Left lobe of liver (tissue), 2 donors: ENCODE measurements at regions not wholly inside any gene's neighbourhood (a gene's known extent, or its start where the extent isn't known, plus 50 kb on each side); places are given as distances from the start of the nearest gene placed in this dataset.
"Not testable (repeated sequence)": the region's sequence is repeated elsewhere in the genome, so short reads cannot be mapped to it uniquely, and the experiment has no call there.

ENCODE experiments used
- ATAC-seq: fragments of 200-7000 bp; cut with Tn5 transposase; one replicate; pipeline ENCODE4 v1.9.1; 2020; ENCODE audit warnings: mild to moderate bottlenecking, moderate library complexity
- DNase-seq: peaks from one replicate; pipeline ENCODE4 v3.0.0-alpha.2; 2020; ENCODE audit warnings: low spot score
- donor health status: DM: no; HTN: no; CAD: no; lungs with moderate emphysema.
- donor health status: DM: no; HTN: yes; CAD: no.

DNA sequence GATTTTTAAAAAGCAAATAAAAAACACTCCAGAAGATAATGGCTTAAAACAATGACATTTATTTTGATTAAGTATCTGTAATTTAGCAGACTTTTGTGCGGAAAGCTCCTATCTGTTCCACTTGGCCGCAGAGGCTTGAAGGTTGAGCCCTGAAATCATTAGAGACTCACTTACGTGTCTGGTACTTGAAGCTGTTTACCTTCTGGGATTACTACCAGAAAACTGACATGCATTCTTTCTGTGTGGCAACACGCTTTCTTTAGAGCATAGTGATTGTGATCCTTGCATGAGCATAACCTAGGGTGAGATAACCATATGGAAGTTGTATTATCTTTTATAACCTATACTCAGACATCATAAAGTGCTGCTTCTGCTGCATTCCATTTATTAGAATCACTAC lies 298.5 kb downstream of the SI start:
- no peak for DNase-seq
- no peak for ATAC-seq

DNA sequence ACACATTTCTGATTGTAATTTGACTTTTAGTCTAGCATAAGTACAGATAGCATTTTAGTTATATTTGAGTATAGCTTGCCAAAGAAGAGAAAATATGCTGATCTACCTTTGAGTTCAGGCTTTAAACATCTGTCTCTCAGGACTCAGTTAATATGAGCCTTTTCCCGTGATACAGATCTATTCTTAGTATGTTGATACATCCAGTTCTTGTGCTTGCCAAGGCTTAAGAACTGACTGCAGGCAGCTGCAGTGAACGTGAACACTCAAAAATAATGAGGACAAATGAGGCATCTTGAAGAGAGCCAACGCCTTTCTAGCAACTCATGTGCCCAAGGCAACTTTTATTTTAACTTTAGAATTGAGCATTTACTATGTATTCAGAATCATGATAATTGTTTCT lies 325.5 kb downstream of the SI start:
- ATAC-seq (no peak), DNase-seq (no peak)

DNA sequence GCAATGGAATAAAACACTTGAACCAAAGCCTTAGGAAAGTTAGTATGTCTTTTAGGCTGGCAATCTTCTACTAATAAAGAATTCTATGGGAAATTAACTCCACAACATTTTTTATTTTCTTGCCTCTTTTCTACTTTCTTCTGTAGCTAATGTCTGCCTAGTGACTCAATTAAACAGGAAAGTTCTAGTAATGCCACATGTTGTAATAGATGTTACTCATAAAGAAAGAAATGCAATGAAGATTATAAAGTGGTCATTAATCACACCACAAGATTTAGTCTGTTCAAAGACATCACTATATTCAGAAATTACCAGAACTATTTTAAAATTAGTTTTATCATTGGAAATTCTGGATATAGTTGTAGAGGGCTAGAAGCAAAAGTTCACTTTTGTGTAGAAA lies 329.7 kb downstream of the SI start:
- no peak for DNase-seq
- ATAC-seq: no peak

DNA sequence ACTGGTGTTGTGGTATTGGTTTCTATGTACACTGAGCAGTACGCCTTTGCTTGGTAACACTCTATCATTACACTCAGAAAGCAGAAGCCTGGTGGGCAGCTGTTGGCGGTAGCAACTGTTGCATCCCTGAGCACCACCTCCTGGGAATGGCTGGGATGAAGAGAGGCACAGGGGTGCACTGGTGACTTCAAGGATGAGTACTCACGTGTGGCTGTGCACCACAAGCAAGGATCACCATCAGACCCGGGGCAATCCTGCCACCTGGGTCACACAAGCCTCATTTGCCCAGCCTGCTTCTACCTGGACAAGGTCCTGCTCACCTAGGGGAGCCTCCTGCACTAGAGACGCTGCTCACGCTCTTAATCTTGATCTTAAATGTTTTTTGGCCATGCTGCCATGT lies 336.4 kb downstream of the SI start:
- DNase-seq: no peak
- no peak for ATAC-seq

DNA sequence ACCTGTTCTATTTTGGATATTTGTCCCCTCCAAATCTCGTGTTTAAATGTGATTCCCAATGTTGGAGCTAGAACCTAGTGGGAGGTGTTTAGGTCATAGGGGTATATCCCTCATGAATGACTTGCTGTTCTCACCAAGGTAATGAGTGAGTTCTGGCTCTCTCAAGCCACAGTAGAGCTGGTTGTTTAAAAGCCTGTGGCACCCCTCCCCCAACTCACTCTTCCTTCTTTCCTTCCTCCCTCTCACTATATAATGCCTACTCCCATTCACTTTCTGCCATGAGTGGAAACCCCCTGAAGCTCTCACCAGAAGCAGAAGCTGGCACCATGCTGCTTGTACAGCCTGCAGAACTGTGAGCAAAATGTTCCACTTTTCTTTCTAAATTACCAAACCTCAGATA lies 341.1 kb downstream of the SI start:
- DNase-seq (no peak), ATAC-seq (no peak)

DNA sequence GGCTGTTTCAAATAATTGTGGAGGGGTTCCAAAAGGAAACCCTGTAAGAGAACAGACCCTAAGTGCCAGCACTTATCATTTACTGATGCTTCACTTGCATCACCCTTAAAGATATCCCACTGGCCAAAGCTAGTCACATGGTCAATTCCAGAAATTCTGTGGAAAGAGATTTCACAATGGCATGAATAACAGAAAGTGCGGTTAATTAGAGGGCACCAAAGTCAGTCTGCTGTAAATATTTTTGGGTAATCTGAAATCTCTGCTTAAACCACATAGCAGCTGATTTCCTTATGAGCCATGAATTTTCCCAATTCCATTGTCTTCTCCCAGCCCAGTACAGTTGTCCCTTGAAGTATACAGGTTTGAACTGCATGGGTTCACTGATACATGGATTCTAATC lies 346.1 kb downstream of the SI start:
- no peak for DNase-seq
- ATAC-seq: no peak

DNA sequence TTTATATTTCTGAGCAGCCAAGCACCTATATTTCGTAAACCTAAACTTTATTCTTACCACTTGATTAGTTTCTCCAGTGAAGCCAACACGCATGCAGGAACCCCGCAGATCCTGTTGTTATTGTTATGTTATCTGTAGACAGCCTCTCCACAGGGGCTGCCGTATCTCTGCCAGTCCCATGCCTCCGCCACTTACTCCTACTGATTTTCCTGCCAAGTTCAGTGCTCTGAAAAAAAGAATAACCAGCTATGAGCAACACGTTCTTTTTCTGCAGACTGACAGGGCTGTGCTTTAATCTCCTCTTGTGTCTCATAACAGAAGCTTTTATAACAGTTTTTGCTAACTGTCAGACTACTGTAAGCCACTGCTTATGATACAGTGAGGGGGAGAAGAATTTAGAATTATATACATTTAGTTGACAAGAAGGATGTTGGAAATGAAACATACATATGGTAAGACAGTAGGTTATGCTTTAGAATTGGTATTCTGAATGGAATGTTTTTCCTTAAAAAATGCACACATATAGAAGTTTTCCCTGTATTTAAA lies 347.4 kb downstream of the SI start:
- DNase-seq (no peak), ATAC-seq (no peak)

DNA sequence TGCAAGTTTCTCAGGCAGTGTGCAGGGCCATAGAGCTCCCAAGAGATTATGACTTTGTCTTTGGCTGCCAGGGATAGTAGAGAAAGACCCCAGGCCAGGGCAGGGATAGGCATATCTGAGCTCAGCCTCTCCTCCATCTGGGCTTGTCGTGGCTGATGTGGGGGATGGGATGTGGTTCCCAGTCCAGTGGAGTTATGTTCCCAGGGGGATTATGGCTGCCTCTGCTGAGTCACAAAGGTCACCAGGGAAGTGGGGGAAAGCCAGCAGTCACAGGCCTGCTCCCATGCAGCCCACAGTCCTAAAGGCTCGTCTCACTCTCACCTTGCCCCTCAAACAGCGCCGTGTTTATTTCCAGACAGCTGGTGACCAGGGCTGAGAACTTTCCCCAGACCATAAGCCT lies 354.9 kb downstream of the SI start:
- ATAC-seq: no peak
- DNase-seq: no peak

DNA sequence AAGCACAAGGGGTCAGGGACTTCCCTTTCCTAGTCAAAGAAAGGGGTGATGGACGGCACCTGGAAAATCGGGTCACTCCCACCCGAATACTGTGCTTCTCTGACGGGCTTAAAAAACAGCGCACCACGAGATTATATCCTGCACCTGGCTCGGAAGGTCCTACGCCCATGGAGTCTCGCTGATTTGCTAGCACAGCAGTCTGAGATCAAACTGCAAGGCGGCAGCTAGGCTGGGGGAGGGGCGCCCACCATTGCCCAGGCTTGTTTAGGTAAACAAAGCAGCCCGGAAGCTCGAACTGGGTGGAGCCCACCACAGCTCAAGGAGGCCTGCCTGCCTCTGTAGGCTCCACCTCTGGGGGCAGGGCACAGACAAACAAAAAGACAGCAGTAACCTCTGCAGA lies 375.5 kb downstream of the SI start:
- not testable (repeated sequence) for DNase-seq

DNA sequence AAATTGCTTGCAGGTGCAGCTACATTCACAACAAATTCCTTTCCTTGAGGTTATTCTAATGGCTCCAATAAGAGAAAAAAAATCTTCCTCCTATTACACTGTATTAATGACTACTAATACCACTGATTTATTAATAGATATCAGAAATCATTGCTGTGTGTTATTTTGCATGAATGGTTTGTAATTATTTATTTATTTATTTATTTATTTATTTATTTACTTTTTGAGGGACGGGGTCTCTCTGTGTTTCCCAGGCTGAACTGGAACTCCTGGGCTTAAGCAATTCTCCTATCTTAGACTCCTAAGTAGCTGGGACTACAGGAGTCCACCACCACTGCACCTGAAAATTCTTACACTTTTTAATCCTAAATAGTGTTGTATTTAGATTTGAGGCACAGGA lies 390.4 kb downstream of the SI start:
- ATAC-seq: no peak
- DNase-seq: no peak

More for the DNA sequence above, 375.5 kb downstream of the SI start:
- ATAC-seq: not testable (repeated sequence)

DNA sequence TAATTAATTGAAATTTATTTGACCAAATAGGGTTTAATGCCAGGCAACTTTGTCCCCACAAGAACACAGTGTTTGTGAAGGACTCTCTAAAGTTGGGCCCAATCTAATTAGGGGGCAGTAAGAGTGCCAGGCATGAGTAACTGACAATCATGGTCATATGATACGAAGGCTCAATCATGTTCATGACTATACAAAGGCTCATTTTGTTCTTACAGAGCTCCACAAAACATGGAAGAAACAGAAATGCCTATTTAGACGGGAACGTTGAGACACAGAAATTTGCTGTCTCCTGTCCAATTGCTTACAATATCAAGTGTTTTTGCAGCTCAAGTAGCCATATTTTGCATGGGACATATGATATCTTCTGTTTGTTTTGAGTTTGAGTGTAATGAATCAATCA lies 391.1 kb downstream of the SI start:
- DNase-seq: no peak
- ATAC-seq: no peak

DNA sequence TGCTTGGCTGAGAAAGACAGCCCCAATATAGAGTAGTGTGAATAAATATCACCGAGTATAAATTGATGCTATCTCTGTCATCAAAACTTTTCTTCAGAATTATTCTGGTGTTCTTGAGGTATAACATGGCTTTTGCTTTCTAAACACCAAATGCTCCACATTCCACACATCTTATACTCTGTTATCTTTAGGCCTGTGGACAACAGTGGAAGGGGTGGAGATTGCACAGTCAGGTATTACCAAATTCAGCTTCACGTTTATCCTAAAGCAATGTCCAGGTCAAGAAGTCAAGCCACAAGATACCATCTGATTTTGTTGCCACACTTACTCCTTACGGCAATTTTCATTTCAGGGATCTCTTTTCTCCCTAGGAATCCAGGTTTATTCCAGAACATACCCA lies 394.8 kb downstream of the SI start:
- DNase-seq (no peak), ATAC-seq (no peak)

DNA sequence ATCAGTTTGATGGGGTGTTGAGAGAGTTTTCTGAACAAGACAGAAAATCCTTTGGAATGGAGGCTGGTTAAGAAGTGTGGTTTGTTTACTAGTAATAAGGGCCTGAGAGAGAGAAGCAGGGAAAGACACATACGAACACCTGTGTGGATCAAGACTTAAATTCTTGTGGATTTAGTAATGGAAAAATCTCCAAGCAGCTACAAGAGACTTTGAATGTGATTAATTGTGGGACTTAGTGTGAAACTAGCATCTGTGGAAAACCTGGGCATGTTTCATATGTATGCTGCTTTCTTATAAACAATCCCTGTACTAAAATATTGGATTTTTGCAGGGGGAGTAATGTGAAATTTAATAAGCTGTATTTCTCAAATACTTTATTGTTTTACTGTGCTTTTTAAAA lies 399.1 kb downstream of the SI start:
- DNase-seq: no peak
- no peak for ATAC-seq

DNA sequence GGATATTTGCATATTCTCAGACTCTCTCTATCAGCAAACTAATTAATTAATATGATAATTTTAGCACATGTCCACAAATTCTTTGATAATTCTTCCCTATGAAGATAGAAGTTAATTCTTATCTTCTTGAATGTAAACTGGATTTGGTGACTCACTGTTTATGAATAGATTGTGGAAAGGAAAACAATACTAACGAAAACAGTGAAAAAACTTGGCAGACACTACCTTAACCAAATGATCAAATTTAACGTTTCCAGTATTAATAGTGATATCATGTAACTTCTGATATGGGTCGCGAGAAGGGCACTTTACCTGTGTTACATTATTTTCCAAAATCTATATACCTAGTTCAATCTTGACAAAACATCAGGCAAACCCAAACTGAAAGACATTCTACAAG lies 401.0 kb downstream of the SI start:
- DNase-seq (no peak), ATAC-seq (no peak)

DNA sequence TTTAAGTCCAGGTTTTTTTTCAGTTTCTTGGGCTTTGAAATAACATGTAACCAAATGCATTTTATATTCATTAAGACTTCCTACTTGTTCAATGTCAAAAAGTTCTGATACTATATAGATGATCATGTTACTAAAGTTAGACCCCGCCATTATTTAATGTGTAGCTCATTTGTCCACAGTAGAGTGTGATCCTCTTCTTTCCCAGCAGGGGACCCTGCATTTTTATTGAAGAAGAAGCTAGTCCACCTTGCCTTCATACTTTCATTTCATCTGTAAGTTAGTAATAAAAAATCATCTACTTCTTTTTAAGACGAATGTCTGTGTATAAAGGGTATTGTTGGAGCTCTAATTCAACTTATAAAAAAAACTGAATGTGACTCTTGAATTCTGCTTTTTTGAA lies 404.6 kb downstream of the SI start:
- no peak for DNase-seq
- ATAC-seq: no peak

DNA sequence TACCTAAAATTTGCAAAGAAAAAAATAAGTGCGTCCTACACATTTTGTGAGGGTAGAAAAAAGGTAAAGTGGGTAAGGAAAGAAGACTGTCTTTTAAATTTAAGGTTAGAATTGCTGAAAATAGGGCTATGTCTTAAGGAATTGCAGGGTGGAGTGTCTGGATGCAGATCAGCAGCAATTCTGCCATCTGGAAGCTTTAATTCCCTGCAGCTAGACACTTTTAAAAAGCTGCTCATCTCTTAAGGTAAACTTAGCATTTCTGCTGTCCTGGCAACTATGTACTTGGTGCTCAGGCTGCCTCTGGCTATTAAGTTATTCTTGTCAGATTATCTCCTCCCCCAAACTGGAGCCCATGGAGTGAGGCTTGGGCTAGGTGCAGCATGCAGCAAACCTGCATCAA lies 420.2 kb downstream of the SI start:
- ATAC-seq (no peak), DNase-seq (no peak)

DNA sequence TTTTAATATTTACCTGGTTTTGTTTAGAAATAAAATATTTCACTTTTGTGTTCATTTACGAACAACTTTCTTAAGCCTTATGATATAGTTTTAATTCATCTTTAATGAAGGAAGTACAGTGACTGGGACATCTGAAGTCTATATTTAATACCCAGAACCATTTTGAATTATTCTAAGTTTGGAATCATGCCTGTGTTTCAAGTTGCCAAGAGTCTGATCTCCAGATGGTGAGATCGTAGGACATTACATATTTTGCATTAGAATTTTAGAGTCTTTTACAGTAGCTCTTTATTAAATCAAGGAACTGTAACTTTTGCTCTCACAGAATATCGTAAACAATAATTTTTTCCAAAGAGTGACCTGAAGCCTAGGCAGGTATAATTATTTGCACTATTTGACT lies 420.7 kb downstream of the SI start:
- no peak for DNase-seq
- ATAC-seq: no peak

DNA sequence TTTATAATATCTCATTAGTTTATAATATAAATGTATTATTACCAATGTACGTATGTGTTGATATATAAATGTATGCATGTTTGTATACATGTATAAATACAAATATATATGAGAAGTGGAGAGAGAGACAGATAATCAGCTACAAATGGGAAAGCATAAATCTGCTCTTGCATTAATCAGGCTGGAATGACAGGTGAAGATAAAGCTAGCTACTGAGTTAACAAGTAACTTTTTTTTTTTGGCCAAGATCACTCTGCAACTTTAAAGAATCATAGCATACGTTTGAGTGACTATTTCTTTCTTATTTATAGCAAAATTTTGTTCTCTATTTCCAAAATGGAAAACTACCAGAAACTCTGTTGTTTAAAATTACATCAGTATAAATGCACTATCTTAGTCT lies 422.8 kb downstream of the SI start:
- ATAC-seq (no peak), DNase-seq (no peak)

DNA sequence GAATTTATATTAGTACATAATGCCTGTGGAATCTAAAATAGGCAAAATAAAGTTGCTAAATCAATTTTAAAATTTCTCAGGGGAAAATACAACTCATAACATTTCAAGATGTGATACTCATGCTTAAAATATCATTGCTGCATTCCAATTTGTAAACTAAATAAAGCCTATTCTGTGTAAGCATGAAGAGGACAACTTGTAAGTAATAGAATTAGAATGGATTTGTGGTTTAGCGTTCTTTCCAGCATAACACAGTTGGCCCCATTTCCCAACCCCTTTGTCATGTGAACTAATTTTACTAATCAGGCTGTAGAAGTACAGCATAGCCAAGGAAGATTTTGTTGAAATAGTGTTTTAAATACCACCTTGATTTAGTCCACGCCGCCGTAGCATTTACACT lies 437.2 kb downstream of the SI start:
- ATAC-seq: no peak
- DNase-seq: no peak

DNA sequence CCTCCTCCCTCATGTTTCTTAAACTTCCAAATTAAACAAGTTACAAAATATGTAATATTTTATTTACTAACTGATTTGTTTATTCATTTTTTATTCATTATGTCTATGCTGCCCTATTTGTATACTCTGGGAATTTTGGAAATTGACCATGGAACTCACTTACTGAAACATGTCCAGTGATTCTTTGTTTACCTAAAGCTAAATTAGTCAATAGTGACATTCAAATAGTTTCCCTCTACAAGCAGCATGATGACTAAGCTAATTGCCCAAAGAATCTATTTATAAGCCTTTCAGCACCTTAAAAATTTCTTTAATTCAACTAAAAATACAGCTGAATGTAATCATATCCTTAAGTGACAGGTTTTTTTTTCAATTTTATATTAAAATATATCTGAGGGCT lies 437.7 kb downstream of the SI start:
- DNase-seq (no peak), ATAC-seq (peak; percentile 46)

DNA sequence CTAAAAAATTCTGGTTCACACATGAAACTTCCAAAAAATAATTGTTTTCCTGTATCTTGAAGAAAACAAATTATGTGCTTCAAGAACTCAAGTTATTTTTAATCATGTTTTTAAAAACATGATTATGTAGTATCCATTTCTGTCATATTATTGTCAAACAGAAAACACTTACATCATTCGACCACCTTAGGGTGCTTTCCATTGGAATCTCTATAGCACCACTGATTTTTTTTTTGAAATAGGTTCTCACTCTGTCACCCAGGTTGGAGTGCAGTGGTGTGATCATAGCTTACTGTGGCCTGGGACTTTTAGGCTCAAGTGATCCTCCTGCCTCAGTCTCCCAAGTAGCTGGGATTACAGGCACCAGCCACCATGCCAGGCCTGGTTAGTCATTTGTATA lies 457.3 kb downstream of the SI start:
- ATAC-seq (no peak), DNase-seq (no peak)

DNA sequence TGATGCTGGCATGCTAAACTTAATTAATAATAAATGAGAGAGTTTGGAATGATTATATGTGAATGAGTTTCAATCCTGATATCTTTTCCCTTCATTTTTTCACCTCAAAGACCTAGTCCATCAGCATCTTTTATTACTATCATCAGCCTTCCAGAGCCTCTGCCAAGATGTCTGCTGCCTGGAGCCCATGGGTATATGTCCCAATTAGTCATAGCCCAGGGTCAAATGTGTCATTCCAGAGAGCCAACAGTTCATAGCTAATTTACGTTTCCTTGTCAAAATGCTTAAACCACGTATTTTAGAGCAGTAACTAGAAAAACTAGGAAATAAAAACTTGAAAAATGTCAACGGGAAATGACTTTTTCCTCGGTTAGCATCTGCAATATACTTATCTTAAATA lies 457.9 kb downstream of the SI start:
- DNase-seq (no peak), ATAC-seq (no peak)

DNA sequence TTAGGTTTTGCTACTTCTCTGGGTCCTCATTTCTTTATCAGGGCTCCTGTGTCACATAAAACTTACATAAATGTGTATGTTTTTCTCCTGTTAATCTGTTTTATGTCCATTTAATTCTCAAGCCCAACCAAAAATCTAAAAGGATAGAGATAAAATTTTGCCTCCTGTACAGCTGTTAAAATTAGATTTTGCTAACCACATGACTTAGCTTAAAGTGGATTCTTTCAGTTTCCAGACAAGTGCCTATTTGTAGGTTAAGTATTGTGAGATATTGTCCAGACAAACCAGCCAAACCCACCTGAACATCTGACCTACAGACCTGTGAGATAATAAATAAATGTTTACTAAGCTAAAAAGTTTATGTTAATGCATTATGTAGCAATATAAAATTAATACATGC lies 465.5 kb downstream of the SI start:
- ATAC-seq (no peak), DNase-seq (no peak)
